HCT116 (cell line): ENCODE measurements at regions not wholly inside any gene's neighbourhood (a gene's known extent, or its start where the extent isn't known, plus 50 kb on each side); places are given as distances from the start of the nearest gene placed in this dataset.

ENCODE experiments used
- CBX3 ChIP-seq: IDR thresholded peaks from 2 replicates; pipeline ENCODE4 v1.6.1; 2012; ENCODE audit warnings: low read depth
- FOSL1 ChIP-seq: IDR thresholded peaks from 2 replicates; pipeline ENCODE4 v1.6.1; 2012; ENCODE audit warnings: low read depth
- JUND ChIP-seq: IDR thresholded peaks from 2 replicates; pipeline ENCODE4 v1.6.1; 2012
- MAX ChIP-seq: IDR thresholded peaks from 2 replicates; pipeline ENCODE4 v1.6.1; 2012
- POLR2A ChIP-seq: IDR thresholded peaks from 2 replicates; pipeline ENCODE4 v1.7.0; 2011; ENCODE audit warnings: borderline replicate concordance; ENCODE audit not compliant: insufficient read depth, insufficient read length; ENCODE audit errors: extremely low read depth
- POLR2AphosphoS5 ChIP-seq: IDR thresholded peaks from 2 replicates; pipeline ENCODE4 v1.6.1; 2011; ENCODE audit warnings: mild to moderate bottlenecking, low read depth, low read length, moderate library complexity
- REST ChIP-seq: IDR thresholded peaks from 2 replicates; pipeline ENCODE4 v1.6.1; 2012; ENCODE audit warnings: low read depth
- SIN3A ChIP-seq: IDR thresholded peaks from 2 replicates; pipeline ENCODE4 v1.6.1; 2012; ENCODE audit warnings: low read depth
- YY1 ChIP-seq: IDR thresholded peaks from 2 replicates; pipeline ENCODE4 v1.6.1; 2011; ENCODE audit warnings: low read length, low read depth, moderate library complexity, mild to moderate bottlenecking; ENCODE audit not compliant: insufficient replicate concordance; ENCODE audit errors: extremely low read depth
- ZBTB33 ChIP-seq: IDR thresholded peaks from 2 replicates; pipeline ENCODE4 v1.6.1; 2011; ENCODE audit warnings: mild to moderate bottlenecking, low read length, moderate library complexity; ENCODE audit not compliant: insufficient replicate concordance; ENCODE audit errors: extremely low read depth
- ZFX ChIP-seq: fragments of 450-650 bp; IDR thresholded peaks from 2 replicates; pipeline ENCODE4 v1.6.1; 2017
- ZNF274 ChIP-seq: fragments of 200-500 bp; sonication (Bioruptor generic); IDR thresholded peaks from 2 replicates; pipeline ENCODE4 v1.6.1; 2014; ENCODE audit warnings: mild to moderate bottlenecking, low read depth, low read length, inconsistent platforms
- TF ChIP-seq, protein P1 (sequence below): IDR thresholded peaks from 2 replicates; pipeline ENCODE4 v1.6.1; 2012
- TF ChIP-seq, protein P2 (sequence below), 3 experiments: fragments of 200-600 bp in 1 of 3; sonication (generic) in 1 of 3; IDR thresholded peaks in 2 of 3; conservative IDR thresholded peaks in 1 of 3; 2 replicates each; pipeline ENCODE4 v1.5.1; 2012 to 2017; ENCODE audit warnings: low read depth in 2 of 3, low read length in 2 of 3, antibody characterized with exemption in 1 of 3, borderline replicate concordance in 1 of 3, control low read depth in 1 of 3, mild to moderate bottlenecking in 1 of 3, mixed read lengths in 1 of 3, mixed run types in 1 of 3, moderate library complexity in 1 of 3; ENCODE audit not compliant: insufficient read depth in 1 of 3

DNA sequence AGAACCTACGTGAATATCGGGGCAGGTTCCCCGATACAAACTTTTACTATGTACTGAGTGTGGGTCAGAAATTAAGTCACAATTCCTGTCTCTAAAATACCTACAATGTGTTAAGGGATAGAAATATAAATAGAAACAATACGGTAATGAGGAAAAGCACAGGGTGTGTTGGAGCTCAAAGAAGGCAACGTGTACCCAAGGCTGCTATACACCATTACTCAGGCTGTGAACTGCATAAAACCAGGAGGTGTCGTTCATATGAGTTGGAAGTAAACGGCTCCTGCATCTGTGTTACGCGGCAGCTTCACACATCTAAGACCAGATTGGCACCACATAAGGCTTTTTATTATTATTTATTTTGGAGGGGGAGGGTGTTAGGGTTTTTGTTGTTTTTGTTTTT is 50.1 kb upstream of the TRPM3 start:
- TF ChIP-seq, protein P1, sequence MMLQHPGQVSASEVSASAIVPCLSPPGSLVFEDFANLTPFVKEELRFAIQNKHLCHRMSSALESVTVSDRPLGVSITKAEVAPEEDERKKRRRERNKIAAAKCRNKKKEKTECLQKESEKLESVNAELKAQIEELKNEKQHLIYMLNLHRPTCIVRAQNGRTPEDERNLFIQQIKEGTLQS: no peak
- TF ChIP-seq MAX (no peak), CBX3 (no peak), YY1 (no peak), ZNF274 (no peak), SIN3A (no peak), REST (no peak), POLR2A (no peak), ZFX (no peak), POLR2AphosphoS5 (no peak), JUND (no peak), FOSL1 (no peak), ZBTB33 (no peak)
- TF ChIP-seq, protein P2, sequence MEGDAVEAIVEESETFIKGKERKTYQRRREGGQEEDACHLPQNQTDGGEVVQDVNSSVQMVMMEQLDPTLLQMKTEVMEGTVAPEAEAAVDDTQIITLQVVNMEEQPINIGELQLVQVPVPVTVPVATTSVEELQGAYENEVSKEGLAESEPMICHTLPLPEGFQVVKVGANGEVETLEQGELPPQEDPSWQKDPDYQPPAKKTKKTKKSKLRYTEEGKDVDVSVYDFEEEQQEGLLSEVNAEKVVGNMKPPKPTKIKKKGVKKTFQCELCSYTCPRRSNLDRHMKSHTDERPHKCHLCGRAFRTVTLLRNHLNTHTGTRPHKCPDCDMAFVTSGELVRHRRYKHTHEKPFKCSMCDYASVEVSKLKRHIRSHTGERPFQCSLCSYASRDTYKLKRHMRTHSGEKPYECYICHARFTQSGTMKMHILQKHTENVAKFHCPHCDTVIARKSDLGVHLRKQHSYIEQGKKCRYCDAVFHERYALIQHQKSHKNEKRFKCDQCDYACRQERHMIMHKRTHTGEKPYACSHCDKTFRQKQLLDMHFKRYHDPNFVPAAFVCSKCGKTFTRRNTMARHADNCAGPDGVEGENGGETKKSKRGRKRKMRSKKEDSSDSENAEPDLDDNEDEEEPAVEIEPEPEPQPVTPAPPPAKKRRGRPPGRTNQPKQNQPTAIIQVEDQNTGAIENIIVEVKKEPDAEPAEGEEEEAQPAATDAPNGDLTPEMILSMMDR (IDR thresholded peaks at IDR 0.05 in 2 of 3, conservative IDR thresholded peaks at IDR 0.05 in 1 of 3; ENCODE audit: borderline replicate concordance in 1 of 3, insufficient read depth in 1 of 3, low read depth in 2 of 3, low read length in 2 of 3): no peak
